Gastrocnemius medialis (tissue), 4 donors: ENCODE measurements at regions not wholly inside any gene's neighbourhood (a gene's known extent, or its start where the extent isn't known, plus 50 kb on each side); places are given as distances from the start of the nearest gene placed in this dataset.

Experiments
- POLR2A ChIP-seq, 2 donors: fragments of 450-650 bp; IDR thresholded peaks; one replicate each; pipeline ENCODE4 v1.6.1; 2017; ENCODE audit warnings: antibody characterized with exemption in 2 of 2, mild to moderate bottlenecking in 2 of 2, moderate library complexity in 2 of 2
- TF ChIP-seq, protein P1 (sequence below), 5 experiments: fragments of 450-650 bp in 3 of 5; fragments of 200-600 bp in 2 of 5; sonication (generic) in 2 of 5; IDR thresholded peaks in 4 of 5; conservative IDR thresholded peaks in 1 of 5; 1 replicate in 4 of 5; 2 replicates in 1 of 5; pipeline ENCODE4 v1.5.1; 2016 to 2019; ENCODE audit warnings: antibody characterized with exemption in 5 of 5, mild to moderate bottlenecking in 3 of 5, moderate library complexity in 3 of 5

DNA sequence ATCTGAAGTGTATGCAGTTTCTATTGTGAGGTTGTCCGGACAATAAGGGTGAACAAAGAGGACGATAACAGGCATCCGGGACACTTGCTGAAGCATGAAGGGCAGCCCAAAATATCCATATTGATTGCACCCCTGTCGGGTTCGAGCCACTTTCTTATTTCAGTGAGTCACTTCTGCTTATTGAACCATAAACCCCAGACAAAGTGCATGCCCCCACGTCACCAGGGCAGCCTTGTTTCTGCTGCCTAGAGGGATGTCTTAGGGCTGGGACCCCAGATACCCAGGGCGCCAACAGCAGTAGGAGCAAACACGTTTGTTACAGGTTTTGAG, 175.3 kb upstream of the LYZL1 start:
- TF ChIP-seq, protein P1, sequence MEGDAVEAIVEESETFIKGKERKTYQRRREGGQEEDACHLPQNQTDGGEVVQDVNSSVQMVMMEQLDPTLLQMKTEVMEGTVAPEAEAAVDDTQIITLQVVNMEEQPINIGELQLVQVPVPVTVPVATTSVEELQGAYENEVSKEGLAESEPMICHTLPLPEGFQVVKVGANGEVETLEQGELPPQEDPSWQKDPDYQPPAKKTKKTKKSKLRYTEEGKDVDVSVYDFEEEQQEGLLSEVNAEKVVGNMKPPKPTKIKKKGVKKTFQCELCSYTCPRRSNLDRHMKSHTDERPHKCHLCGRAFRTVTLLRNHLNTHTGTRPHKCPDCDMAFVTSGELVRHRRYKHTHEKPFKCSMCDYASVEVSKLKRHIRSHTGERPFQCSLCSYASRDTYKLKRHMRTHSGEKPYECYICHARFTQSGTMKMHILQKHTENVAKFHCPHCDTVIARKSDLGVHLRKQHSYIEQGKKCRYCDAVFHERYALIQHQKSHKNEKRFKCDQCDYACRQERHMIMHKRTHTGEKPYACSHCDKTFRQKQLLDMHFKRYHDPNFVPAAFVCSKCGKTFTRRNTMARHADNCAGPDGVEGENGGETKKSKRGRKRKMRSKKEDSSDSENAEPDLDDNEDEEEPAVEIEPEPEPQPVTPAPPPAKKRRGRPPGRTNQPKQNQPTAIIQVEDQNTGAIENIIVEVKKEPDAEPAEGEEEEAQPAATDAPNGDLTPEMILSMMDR (IDR thresholded peaks at IDR 0.05 in 4 of 5, conservative IDR thresholded peaks at IDR 0.05 in 1 of 5) = no peak
- TF ChIP-seq POLR2A (IDR thresholded peaks at IDR 0.05) = no peak
